Ascending aorta (tissue), 2 donors: ENCODE measurements at regions not wholly inside any gene's neighbourhood (a gene's known extent, or its start where the extent isn't known, plus 50 kb on each side); places are given as distances from the start of the nearest gene placed in this dataset.

Experiments used
- DNase-seq, 2 donors: peaks; one replicate each; pipeline ENCODE4 v3.0.0-alpha.2; 2019; ENCODE audit warnings: low spot score in 2 of 2
- H3K27ac ChIP-seq, 2 donors: fragments of 200-600 bp; sonication (generic); one replicate each; pipeline ENCODE4 v1.5.1; 2016 to 2017; ENCODE audit warnings: mild to moderate bottlenecking in 1 of 2
- H3K27me3 ChIP-seq: fragments of 200-600 bp; sonication (generic); one replicate; pipeline ENCODE4 v1.5.1; 2017
- H3K36me3 ChIP-seq, 2 donors: fragments of 200-600 bp; sonication (generic); one replicate each; pipeline ENCODE4 v1.5.1; 2016
- H3K4me1 ChIP-seq, 2 donors: fragments of 200-600 bp; sonication (generic); one replicate each; pipeline ENCODE4 v1.5.1; 2016 to 2017; ENCODE audit warnings: mild to moderate bottlenecking in 1 of 2
- H3K4me3 ChIP-seq, 2 donors: fragments of 200-600 bp; sonication (generic); one replicate each; pipeline ENCODE4 v1.5.1; 2016 to 2017; ENCODE audit warnings: mild to moderate bottlenecking in 1 of 2
- H3K9me3 ChIP-seq, 2 donors: fragments of 200-600 bp; sonication (generic); one replicate each; pipeline ENCODE4 v1.5.1; 2016
- CTCF ChIP-seq, 3 experiments: fragments of 200-600 bp in 2 of 3; fragments of 450-650 bp in 1 of 3; sonication (generic) in 2 of 3; IDR thresholded peaks; one replicate each; pipeline ENCODE4 v1.5.1; 2016 to 2019; ENCODE audit warnings: antibody characterized with exemption in 3 of 3, mild to moderate bottlenecking in 1 of 3, moderate library complexity in 1 of 3
- intact Hi-C: fragments of 100-400 bp; cut with DNase I; formaldehyde crosslinking; loops from one replicate; pipeline ENCODE4 v1.15.1; 2023

GRCh38 chr9:21672761-21673160 lies 129.7 kb upstream of the MTAP start:
- intact Hi-C loops: no loop called here
- H3K36me3 ChIP-seq: no peaks in the 10 kb centered on the region
- no peak overlapping the region for H3K27ac ChIP-seq
- no peaks in the 10 kb centered on the region for H3K9me3 ChIP-seq
- no peak for TF ChIP-seq CTCF (IDR thresholded peaks at IDR 0.05)
- H3K27me3 ChIP-seq: no peaks in the 10 kb centered on the region
- peaks cover 0 to 2% of the 10 kb centered on the region in 2 donors for H3K4me1 ChIP-seq
- no peak overlapping the region for H3K4me3 ChIP-seq
- DNase-seq: no peak

- no peaks in the 10 kb centered on the region for H3K36me3 ChIP-seq
- no peak for TF ChIP-seq CTCF (IDR thresholded peaks at IDR 0.05)
- no peak overlapping the region for H3K4me3 ChIP-seq
- DNase-seq: no peak
- intact Hi-C loops: no loop called here
- no peaks in the 10 kb centered on the region for H3K9me3 ChIP-seq
- no peak overlapping the region for H3K27ac ChIP-seq
- H3K27me3 ChIP-seq: no peaks in the 10 kb centered on the region
- H3K4me1 ChIP-seq: no peaks in the 10 kb centered on the region
Measured at GRCh38 chr9:21674894-21675293, 127.5 kb upstream of the MTAP start.

GRCh38 chr9:21677387-21677786 lies 125.0 kb upstream of the MTAP start:
- intact Hi-C loops: no loop called here
- no peak for TF ChIP-seq CTCF (IDR thresholded peaks at IDR 0.05)
- Histone ChIP-seq H3K27ac (no peak overlapping the region), H3K4me1 (no peaks in the 10 kb centered on the region), H3K9me3 (no peaks in the 10 kb centered on the region), H3K27me3 (no peaks in the 10 kb centered on the region), H3K4me3 (no peak overlapping the region), H3K36me3 (no peaks in the 10 kb centered on the region)
- DNase-seq: no peak

- Histone ChIP-seq H3K4me1 (no peaks in the 10 kb centered on the region), H3K27me3 (no peaks in the 10 kb centered on the region), H3K9me3 (no peaks in the 10 kb centered on the region), H3K27ac (no peak overlapping the region), H3K36me3 (no peaks in the 10 kb centered on the region), H3K4me3 (no peak overlapping the region)
- DNase-seq: no peak
- intact Hi-C loops: no loop called here
- TF ChIP-seq CTCF (IDR thresholded peaks at IDR 0.05): no peak
Measured at GRCh38 chr9:21677834-21678233, 124.6 kb upstream of the MTAP start.

- Histone ChIP-seq H3K36me3 (no peaks in the 10 kb centered on the region), H3K4me3 (no peak overlapping the region), H3K27ac (no peak overlapping the region), H3K4me1 (no peaks in the 10 kb centered on the region), H3K9me3 (no peaks in the 10 kb centered on the region), H3K27me3 (no peaks in the 10 kb centered on the region)
- TF ChIP-seq CTCF (IDR thresholded peaks at IDR 0.05): no peak
- intact Hi-C loops: no loop called here
- no peak for DNase-seq
Measured at GRCh38 chr9:21679432-21679831, 123.0 kb upstream of the MTAP start.

- no peaks in the 10 kb centered on the region for H3K4me1 ChIP-seq
- DNase-seq: no peak
- H3K4me3 ChIP-seq: no peak overlapping the region
- no peak overlapping the region for H3K27ac ChIP-seq
- no peaks in the 10 kb centered on the region for H3K27me3 ChIP-seq
- intact Hi-C loops: no loop called here
- no peaks in the 10 kb centered on the region for H3K36me3 ChIP-seq
- TF ChIP-seq CTCF (IDR thresholded peaks at IDR 0.05): no peak
- H3K9me3 ChIP-seq: no peaks in the 10 kb centered on the region
Measured at GRCh38 chr9:21680590-21680989, 121.8 kb upstream of the MTAP start.
